Stimulated activated CD8-positive, alpha-beta memory T cell treated with anti-CD3 and anti-CD28 coated beads, Interleukin-4, amount 100 ng/mL, for 24 hours (primary cell): ENCODE measurements at regions not wholly inside any gene's neighbourhood (a gene's known extent, or its start where the extent isn't known, plus 50 kb on each side); places are given as distances from the start of the nearest gene placed in this dataset.
"Not testable (repeated sequence)": the region's sequence is repeated elsewhere in the genome, so short reads cannot be mapped to it uniquely, and the experiment has no call there.

ENCODE experiments used
- DNase-seq: peaks from one replicate; pipeline ENCODE4 v3.0.0-alpha.2; 2020; ENCODE audit warnings: low read depth

DNA sequence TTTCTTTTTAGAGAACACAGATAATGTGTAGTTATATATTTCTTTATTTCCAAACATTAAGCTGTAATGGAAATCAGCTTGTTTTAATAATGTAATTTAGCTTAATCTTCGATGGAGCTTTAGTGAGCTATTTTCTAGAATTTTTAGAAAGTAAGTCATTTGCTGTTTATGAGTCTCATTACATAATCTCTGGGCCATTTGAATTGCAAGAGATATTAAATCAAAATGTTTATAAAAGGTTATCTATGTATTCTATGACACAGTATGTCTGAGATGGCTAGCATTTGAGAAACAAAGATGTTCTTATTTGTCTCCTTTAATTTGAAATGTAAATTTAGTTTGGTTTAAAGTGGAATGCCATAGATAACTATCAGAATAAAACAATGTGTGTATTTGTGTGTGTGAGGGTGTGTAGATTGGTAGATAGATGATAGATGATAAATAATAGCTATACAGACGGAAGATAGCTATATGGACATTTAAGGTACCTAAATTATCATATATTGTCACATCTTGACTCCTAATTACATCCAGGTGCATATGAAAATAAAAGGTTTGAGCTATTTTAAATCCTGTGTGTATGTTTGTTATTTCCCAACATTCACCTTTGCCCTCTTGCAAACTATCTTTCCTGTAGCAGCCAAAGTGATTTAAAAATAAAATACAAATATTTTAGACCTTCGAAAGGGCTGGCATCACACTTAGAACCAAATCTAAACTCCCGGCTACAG is 478.0 kb upstream of the KLF6 start:
- DNase-seq, result no peak

DNA sequence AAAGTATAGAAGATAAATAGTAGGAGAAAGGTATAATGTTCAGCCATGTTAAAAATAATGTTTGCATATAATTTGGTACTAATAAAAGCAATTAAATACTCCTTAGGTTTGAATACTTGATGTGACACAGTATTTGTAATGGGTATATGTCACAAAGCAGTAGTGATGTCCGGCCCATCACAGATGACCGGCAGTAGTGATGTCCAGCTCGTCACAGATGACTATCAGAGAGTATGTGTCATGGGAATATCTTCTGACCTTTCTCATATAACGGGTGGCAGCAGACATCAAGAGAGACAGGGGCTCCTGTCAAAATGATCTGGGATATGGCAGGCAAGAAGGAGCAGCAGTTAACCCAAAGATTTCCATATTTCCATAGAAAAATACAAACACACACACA is 477.4 kb upstream of the KLF6 start:
- DNase-seq, result no peak

GRCh38 chr10:4260483-4261124 is 475.6 kb upstream of the KLF6 start:
- no peak for DNase-seq

GRCh38 chr10:4257939-4258465 is 473.0 kb upstream of the KLF6 start:
- no peak for DNase-seq

DNA sequence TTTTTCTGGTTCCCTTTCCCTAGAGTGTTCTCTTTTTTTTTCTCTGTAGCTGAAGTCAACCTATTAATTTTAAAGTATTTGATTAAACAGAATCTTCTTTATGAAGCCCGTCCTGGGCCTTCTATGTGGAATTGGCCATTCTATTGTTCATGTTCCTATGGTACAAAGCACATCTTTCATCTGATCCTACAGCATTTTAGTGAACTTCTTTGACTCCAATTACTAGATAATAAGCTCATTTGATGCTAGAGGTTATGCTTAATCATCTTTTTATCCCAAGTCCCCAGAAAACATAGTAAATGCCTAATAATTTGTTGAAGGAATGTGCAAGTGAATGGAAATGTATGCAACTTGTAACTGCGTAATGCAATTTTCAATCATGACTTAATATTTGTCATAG is 472.0 kb upstream of the KLF6 start:
- no peak for DNase-seq

DNA sequence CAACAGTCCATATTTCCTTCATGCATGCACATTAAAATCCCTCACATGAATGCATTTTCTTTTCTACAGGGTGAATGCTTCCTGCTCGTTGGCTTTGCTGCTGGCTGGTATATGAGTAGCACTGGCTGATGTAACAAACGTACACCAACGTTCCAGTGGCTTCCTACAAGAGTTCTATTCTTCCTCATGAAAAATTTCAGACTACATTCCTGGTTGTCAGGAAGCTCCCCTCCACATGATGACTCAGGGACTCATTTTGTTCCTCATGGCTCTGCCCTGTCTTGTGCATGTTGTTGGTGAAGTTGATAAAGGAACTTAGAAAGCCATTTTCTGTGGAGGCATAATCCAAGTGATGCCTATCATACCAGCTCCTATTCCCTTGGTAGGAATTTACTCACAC is 470.7 kb upstream of the KLF6 start:
- no peak for DNase-seq

DNA sequence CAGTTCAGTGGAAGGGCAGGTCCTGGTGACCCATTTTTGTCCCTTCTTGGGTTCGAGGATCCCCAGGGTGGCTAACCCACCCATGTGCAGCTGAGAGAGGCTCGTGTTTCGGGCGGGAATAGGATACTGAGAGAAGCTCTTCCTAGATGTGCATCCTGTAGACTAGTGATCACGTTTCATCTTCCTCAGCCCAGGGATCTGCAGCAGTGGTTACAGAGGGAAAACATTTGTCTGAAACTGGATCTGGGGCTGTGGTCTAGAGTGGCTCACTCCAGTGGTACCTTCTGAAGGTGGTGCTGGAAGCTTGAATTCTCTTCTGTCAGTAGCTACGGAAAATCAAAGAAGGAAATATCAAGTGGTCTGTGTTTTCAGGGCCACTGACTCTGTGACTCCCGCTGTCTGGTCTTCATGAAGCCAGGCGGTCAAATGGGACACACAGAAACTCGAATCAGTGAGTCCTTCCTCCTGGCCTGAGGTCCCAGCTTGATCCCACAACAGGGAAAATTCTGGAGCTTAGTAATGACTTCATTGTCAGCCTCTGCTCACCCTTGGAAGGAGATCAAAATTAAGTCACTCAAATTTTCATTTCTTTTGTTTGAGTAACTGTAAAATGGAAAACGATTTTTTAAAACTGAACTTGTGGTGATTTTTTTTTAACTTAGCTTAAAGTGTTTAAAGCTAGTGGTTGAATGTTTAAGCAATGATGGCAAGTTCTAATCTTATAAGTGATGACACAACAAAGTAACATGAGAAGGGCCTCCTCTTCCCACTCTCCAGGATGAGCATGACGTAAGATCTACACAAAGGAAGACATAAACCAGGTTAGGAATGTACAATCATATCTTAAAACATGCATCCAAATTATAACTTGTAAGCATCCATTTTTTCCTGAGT is 469.3 kb upstream of the KLF6 start:
- DNase-seq, result no peak

GRCh38 chr10:4252701-4253100 is 467.7 kb upstream of the KLF6 start:
- no peak for DNase-seq

DNA sequence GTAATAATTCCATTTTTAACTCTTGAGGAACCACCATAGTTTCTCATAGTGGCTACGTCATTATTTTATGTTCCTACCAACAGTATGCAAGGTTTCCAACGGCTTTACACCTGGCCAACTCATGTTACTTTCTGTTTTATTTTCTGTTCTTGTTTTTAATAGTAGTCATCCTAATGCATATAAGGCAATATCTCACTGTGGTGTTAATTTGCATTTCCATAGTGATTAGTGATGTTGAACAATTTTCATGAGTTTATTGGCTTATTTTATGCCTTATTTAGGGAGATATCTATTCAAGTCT is 465.5 kb upstream of the KLF6 start:
- no peak for DNase-seq

GRCh38 chr10:4249841-4250586 is 465.0 kb upstream of the KLF6 start:
- DNase-seq, result no peak

GRCh38 chr10:4247379-4247778 is 462.4 kb upstream of the KLF6 start:
- DNase-seq, result no peak

GRCh38 chr10:4246881-4247358 is 461.9 kb upstream of the KLF6 start:
- no peak for DNase-seq

DNA sequence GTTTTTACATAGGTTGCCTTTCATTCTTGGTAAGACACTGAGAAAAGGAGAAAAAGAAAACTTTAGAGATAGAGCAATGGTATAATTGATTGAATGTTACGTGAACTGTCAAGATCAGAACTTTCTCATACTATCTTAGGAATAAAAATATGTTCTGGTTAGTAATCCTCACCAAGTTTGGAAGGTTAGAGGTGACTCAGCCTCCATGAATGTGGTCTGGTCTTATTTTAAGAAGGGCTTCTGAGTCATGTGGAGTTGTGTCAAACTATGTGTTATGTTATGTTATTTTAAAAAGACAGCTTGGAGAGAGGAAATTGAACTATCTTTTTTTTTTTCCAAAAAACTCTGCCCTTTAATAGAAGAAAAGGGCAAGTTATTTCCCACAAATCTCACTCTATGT is 458.6 kb upstream of the KLF6 start:
- DNase-seq, result no peak

- no peak for DNase-seq
Measured at GRCh38 chr10:4243169-4243568, 458.2 kb upstream of the KLF6 start.

- DNase-seq, result no peak
Measured at GRCh38 chr10:4242561-4243035, 457.6 kb upstream of the KLF6 start.

GRCh38 chr10:4241724-4242345 is 456.8 kb upstream of the KLF6 start:
- DNase-seq, result no peak

GRCh38 chr10:4240608-4241197 is 455.7 kb upstream of the KLF6 start:
- DNase-seq, result no peak

DNA sequence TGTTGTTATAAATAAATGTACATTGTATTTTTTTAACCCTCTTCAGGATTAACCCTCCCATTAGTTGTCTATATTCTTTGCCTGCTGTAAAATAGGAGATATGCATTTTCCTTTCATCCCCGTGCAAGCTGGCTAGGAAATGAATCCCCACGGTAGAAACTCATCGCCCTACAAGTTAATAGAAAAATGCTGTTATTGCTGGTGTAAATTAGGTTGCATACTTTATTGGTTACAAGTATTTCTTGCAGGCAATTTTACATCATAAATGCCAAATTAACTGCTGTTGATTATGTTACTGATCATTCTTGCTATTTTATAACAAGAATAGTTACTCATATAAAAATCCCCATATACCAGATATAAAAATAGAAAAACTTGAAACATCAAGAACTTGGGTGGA is 454.2 kb upstream of the KLF6 start:
- DNase-seq, result no peak

GRCh38 chr10:4236905-4237304 is 451.9 kb upstream of the KLF6 start:
- DNase-seq, result not testable (repeated sequence)

DNA sequence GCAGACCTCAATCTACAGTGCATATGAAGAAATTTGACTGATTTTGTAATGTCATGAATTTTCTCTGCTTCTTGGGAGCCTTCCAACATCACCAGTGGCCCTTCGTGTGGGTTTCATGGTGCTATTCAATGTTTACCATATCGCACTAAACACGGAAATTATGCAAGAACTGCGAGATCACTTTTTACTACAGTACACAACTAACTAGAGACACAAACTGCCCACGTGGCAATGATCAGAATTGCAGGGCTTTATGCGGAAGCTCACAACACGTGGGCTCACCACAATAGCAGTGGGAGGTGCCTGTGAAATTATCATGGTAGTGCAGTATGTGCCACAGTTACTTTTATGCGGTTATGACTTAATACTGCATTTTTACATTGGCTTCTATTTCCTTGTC is 449.7 kb upstream of the KLF6 start:
- DNase-seq, result peak; percentile 51

DNA sequence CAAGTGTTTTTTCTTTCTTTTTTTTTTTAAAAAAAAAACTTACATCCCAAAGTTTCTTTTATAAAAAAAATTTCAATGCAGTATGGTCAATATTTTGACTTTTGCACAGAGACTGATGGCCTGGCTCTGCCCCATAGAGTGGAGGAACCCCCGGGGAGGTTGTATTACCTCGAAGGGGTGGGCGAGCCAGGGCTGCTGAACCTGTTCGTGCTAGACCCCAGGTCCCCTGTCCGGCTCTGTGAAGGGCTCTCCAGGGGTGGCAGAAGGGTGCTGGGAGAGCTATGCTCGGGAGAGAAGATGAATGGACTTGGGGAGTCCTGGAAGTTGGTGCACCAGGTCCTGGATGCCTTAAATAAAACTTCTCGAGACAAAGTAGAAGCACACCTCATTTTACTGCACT is 446.4 kb upstream of the KLF6 start:
- no peak for DNase-seq
